Right lobe of liver (tissue), 6 donors: ENCODE measurements at regions not wholly inside any gene's neighbourhood (a gene's known extent, or its start where the extent isn't known, plus 50 kb on each side); places are given as distances from the start of the nearest gene placed in this dataset.
"Not testable (repeated sequence)": the region's sequence is repeated elsewhere in the genome, so short reads cannot be mapped to it uniquely, and the experiment has no call there.

Source experiments
- ATAC-seq, 4 donors: fragments of 200-7000 bp; cut with Tn5 transposase; one replicate each; pipeline ENCODE4 v1.9.1; 2020; ENCODE audit warnings: mild to moderate bottlenecking in 4 of 4, moderate library complexity in 4 of 4
- DNase-seq, 3 donors: peaks; one replicate each; pipeline ENCODE4 v3.0.0-alpha.2; 2020
- H3K27ac ChIP-seq, 3 donors: fragments of 200-600 bp; one replicate each; pipeline ENCODE4 v1.8.0; 2022
- H3K27me3 ChIP-seq, 2 donors: fragments of 200-600 bp; one replicate each; pipeline ENCODE4 v1.8.0; 2022
- H3K36me3 ChIP-seq, 4 donors: fragments of 200-600 bp; sonication (generic) in 1 of 4; one replicate each; pipeline versions ENCODE4 v1.5.1 to v1.8.0; 2017 to 2022; ENCODE audit warnings: control low read depth in 1 of 4
- H3K4me1 ChIP-seq, 4 donors: fragments of 200-600 bp; sonication (generic) in 1 of 4; one replicate each; pipeline versions ENCODE4 v1.5.1 to v1.8.0; 2017 to 2022; ENCODE audit warnings: control low read depth in 1 of 4
- H3K4me3 ChIP-seq, 3 donors: fragments of 200-600 bp; one replicate each; pipeline ENCODE4 v1.8.0; 2022
- H3K9me3 ChIP-seq, 4 donors: fragments of 200-600 bp; sonication (generic) in 1 of 4; one replicate each; pipeline versions ENCODE4 v1.5.1 to v1.8.0; 2017 to 2022; ENCODE audit warnings: control low read depth in 1 of 4
- CTCF ChIP-seq, 4 donors: fragments of 200-600 bp in 3 of 4; fragments of 450-650 bp in 1 of 4; IDR thresholded peaks; one replicate each; pipeline versions ENCODE4 v1.5.1 to v1.8.0; 2016 to 2022; ENCODE audit warnings: antibody characterized with exemption in 4 of 4, mild to moderate bottlenecking in 2 of 4
- POLR2A ChIP-seq: fragments of 450-650 bp; IDR thresholded peaks from one replicate; pipeline ENCODE4 v1.6.1; 2017; ENCODE audit warnings: antibody characterized with exemption, mild to moderate bottlenecking
- WGBS: methylation state at CpG from one replicate; pipeline ENCODE4 v1.1.6; 2018; ENCODE audit warnings: low coverage, low lambda C conversion rate; ENCODE audit not compliant: insufficient coverage; ENCODE audit errors: missing lambda C conversion rate; 5-methylcytosine and 5-hydroxymethylcytosine counted together
- intact Hi-C, 2 donors: fragments of 100-400 bp; cut with DNase I; formaldehyde crosslinking; loops; one replicate each; pipeline versions ENCODE4 v1.11.2 to v1.14.1; 2022
- donor health status: DM: no; HTN: yes; CAD: no.
- donor health status: DM: no; HTN: no; CAD: no.
- donor health status: DM: no; HTN: no; CAD: no.
- donor health status: DM: no; HTN: yes; CAD: no.
- donor health status: DM: no; HTN: yes; CAD: no.

- H3K4me1 ChIP-seq, result peaks cover 0 to 36% (median 17%) of the 10 kb centered on the region in 4 donors
- no peak for TF ChIP-seq CTCF (IDR thresholded peaks at IDR 0.05)
- TF ChIP-seq POLR2A, result no peak
Observed at GRCh38 chr2:42976351-42976750, 184.0 kb upstream of the HAAO start.

GRCh38 chr2:42974721-42975717 is 182.6 kb upstream of the HAAO start:
- Histone ChIP-seq H3K27me3 (no peaks in the 10 kb centered on the region), H3K27ac (peak overlapping the region in 2 of 3 donors; percentile 65 to 67), H3K36me3 (no peaks in the 10 kb centered on the region), H3K4me1 (peaks cover 0 to 31% (median 14%) of the 10 kb centered on the region in 4 donors), H3K9me3 (no peaks in the 10 kb centered on the region), H3K4me3 (peak overlapping the region; percentile 24 to 47 (median 33))
- DNase-seq (peak; percentile 79 to 82 (median 80)), ATAC-seq (peak; percentile 62 to 70 (median 66))
- WGBS, result 12% methylated on average over 10 of the region's 40 CpGs
- TF ChIP-seq POLR2A (no peak), CTCF (IDR thresholded peaks at IDR 0.05) (peak; percentile 82 to 93 (median 86))
- intact Hi-C loops, result loop anchor here (10.0 kb wide), 3 partner anchors 160 to 260 kb away; partner anchors contain the start of gene ZFP36L2 (in 1 of the 2)

More at GRCh38 chr2:42976351-42976750, 184.0 kb upstream of the HAAO start:
- Histone ChIP-seq H3K9me3 (no peaks in the 10 kb centered on the region), H3K4me3 (no peak overlapping the region), H3K27ac (no peak overlapping the region), H3K27me3 (no peaks in the 10 kb centered on the region), H3K36me3 (no peaks in the 10 kb centered on the region)
- no peak for ATAC-seq
- DNase-seq, result peak in 2 of 3 donors; percentile 30 to 37
- WGBS, result 29% methylated on average over 1 of the region's 5 CpGs
- intact Hi-C loops, result loop anchor here (10.0 kb wide), 3 partner anchors 158 to 258 kb away; partner anchors contain the start of gene ZFP36L2 (in 1 of the 2)

- H3K4me1 ChIP-seq, result peaks cover 0 to 24% (median 11%) of the 10 kb centered on the region in 4 donors
- no peak for TF ChIP-seq POLR2A
- TF ChIP-seq CTCF (IDR thresholded peaks at IDR 0.05), result no peak
- WGBS, result 59% methylated on average over 2 of the region's 2 CpGs
- intact Hi-C loops, result loop anchor here (10.0 kb wide), 3 partner anchors 161 to 261 kb away; partner anchors contain the start of gene ZFP36L2 (in 1 of the 2)
- H3K4me3 ChIP-seq, result no peak overlapping the region
- peak in 1 of 3 donors; percentile 6 for DNase-seq
- no peaks in the 10 kb centered on the region for H3K27me3 ChIP-seq
- no peak for ATAC-seq
- no peak overlapping the region for H3K27ac ChIP-seq
- no peaks in the 10 kb centered on the region for H3K9me3 ChIP-seq
- H3K36me3 ChIP-seq, result no peaks in the 10 kb centered on the region
Observed at GRCh38 chr2:42974169-42974720, 181.9 kb upstream of the HAAO start.

- intact Hi-C loops, result loop anchor here (10.0 kb wide), 3 partner anchors 161 to 261 kb away; partner anchors contain the start of gene ZFP36L2 (in 1 of the 2)
- H3K9me3 ChIP-seq, result no peaks in the 10 kb centered on the region
- H3K36me3 ChIP-seq, result no peaks in the 10 kb centered on the region
- 95% methylated on average over 2 of the region's 3 CpGs for WGBS
- no peak overlapping the region for H3K27ac ChIP-seq
- DNase-seq (peak in 2 of 3 donors; percentile 29 to 34), ATAC-seq (no peak)
- no peaks in the 10 kb centered on the region for H3K27me3 ChIP-seq
- TF ChIP-seq POLR2A (no peak), CTCF (IDR thresholded peaks at IDR 0.05) (no peak)
- H3K4me1 ChIP-seq, result peaks cover 0 to 19% (median 7%) of the 10 kb centered on the region in 4 donors
- H3K4me3 ChIP-seq, result no peak overlapping the region
Observed at GRCh38 chr2:42973726-42974125, 181.3 kb upstream of the HAAO start.

- peak in 2 of 3 donors; percentile 31 to 32 for DNase-seq
- WGBS, result 100% methylated on average over 1 of the region's 11 CpGs
- not testable (repeated sequence) for ATAC-seq
Observed at GRCh38 chr2:42972933-42973516, 180.6 kb upstream of the HAAO start.

More at GRCh38 chr2:42972933-42973516, 180.6 kb upstream of the HAAO start:
- not testable (repeated sequence) for H3K9me3 ChIP-seq, H3K36me3 ChIP-seq, H3K27ac ChIP-seq, H3K4me3 ChIP-seq, H3K27me3 ChIP-seq
- intact Hi-C loops, result loop anchor here (10.0 kb wide), 3 partner anchors 162 to 262 kb away; partner anchors contain the start of gene ZFP36L2 (in 1 of the 2)
- H3K4me1 ChIP-seq, result peaks cover 0 to 12% (median 2%) of the 10 kb centered on the region in 4 donors
